AG04449 (cell line): ENCODE measurements at regions not wholly inside any gene's neighbourhood (a gene's known extent, or its start where the extent isn't known, plus 50 kb on each side); places are given as distances from the start of the nearest gene placed in this dataset.

ENCODE experiments used
- CTCF ChIA-PET: fragments of 350-600 bp; formaldehyde crosslinking; extraction: SDS; loops from one replicate; lab custom pipeline; 2021; ENCODE audit warnings: antibody characterized with exemption; lab: Yijun Ruan, JAX
- POLR2A ChIA-PET: fragments of 400-600, 350-600 bp; formaldehyde crosslinking; extraction: SDS; loops from one replicate; lab custom pipeline; 2020; ENCODE audit warnings: antibody characterized with exemption, inconsistent platforms; lab: Yijun Ruan, JAX
- DNase-seq: peaks from one replicate; pipeline ENCODE4 v3.0.0-alpha.2; 2010; ENCODE audit warnings: low read depth, low spot score
- H3K4me3 ChIP-seq: 2 replicates; pipeline ENCODE4 v1.5.1; 2011; ENCODE audit warnings: low read depth, mild to moderate bottlenecking, control low read depth, low read length
- CTCF ChIP-seq: IDR thresholded peaks from one replicate; pipeline ENCODE4 v1.5.1; 2011; ENCODE audit warnings: mild to moderate bottlenecking, moderate library complexity, low read length, control low read depth, inconsistent platforms; ENCODE audit not compliant: insufficient read depth; ENCODE audit errors: missing control alignments

- CTCF ChIA-PET, result no interaction called here
- H3K4me3 ChIP-seq, result no peak overlapping the region
- TF ChIP-seq CTCF, result no peak
- DNase-seq, result no peak
- POLR2A ChIA-PET, result no interaction called here
Observed at GRCh38 chr10:89889606-89890005, 188.2 kb downstream of the KIF20B start.

- no peak for TF ChIP-seq CTCF
- ChIA-PET POLR2A (no interaction called here), CTCF (no interaction called here)
- H3K4me3 ChIP-seq, result no peak overlapping the region
- DNase-seq, result no peak
Observed at GRCh38 chr10:89891006-89891535, 189.7 kb downstream of the KIF20B start.

GRCh38 chr10:89894051-89894450 is 192.7 kb downstream of the KIF20B start:
- no peak overlapping the region for H3K4me3 ChIP-seq
- no peak for DNase-seq
- ChIA-PET POLR2A (no interaction called here), CTCF (no interaction called here)
- TF ChIP-seq CTCF, result no peak

- no peak overlapping the region for H3K4me3 ChIP-seq
- POLR2A ChIA-PET, result no interaction called here
- no peak for DNase-seq
- CTCF ChIA-PET, result no interaction called here
- no peak for TF ChIP-seq CTCF
Observed at GRCh38 chr10:89900554-89900953, 199.2 kb downstream of the KIF20B start.

GRCh38 chr10:89901895-89902294 is 200.5 kb downstream of the KIF20B start:
- ChIA-PET POLR2A (no interaction called here), CTCF (no interaction called here)
- no peak for DNase-seq
- H3K4me3 ChIP-seq, result no peak overlapping the region
- no peak for TF ChIP-seq CTCF

- TF ChIP-seq CTCF, result no peak
- ChIA-PET POLR2A (no interaction called here), CTCF (no interaction called here)
- DNase-seq, result no peak
- H3K4me3 ChIP-seq, result no peak overlapping the region
Observed at GRCh38 chr10:89904755-89905154, 203.4 kb downstream of the KIF20B start.
